ENCODE measurements at regions not wholly inside any gene's neighbourhood (a gene's known extent, or its start where the extent isn't known, plus 50 kb on each side); places are given as distances from the start of the nearest gene placed in this dataset.

GRCh38 chr10:64040781-64041180 lies 519.6 kb downstream of the REEP3 start:
- no peak for DNase-seq (ENCODE audit: low spot score)
- Histone ChIP-seq H3K27ac (replicated peaks; ENCODE audit: low read length) (no peak overlapping the region), H2AFZ (ENCODE audit: low read length) (no peak overlapping the region), H2AK5ac (ENCODE audit: low read depth, low read length) (no peak overlapping the region), H3K4ac (ENCODE audit: low read length) (no peak overlapping the region), H4K8ac (ENCODE audit: low read depth, low read length) (no peak overlapping the region), H3K23ac (ENCODE audit: low read depth, low read length, poor library complexity) (no peak overlapping the region), H2BK15ac (ENCODE audit: low read length) (no peak overlapping the region), H3K4me3 (ENCODE audit: low read length in 2 of 2) (no peak overlapping the region), H3K9me3 (replicated peaks in 1 of 2; ENCODE audit: control insufficient read depth in 2 of 2, insufficient read depth in 1 of 2, low read depth in 1 of 2, low read length in 2 of 2) (no peaks in the 10 kb centered on the region), H2BK120ac (ENCODE audit: low read depth, low read length) (no peak overlapping the region), H3K18ac (ENCODE audit: low read length) (no peak overlapping the region), H2BK12ac (ENCODE audit: low read length) (no peak overlapping the region), H3K36me3 (replicated peaks in 1 of 2; ENCODE audit: control insufficient read depth in 2 of 2, insufficient read depth in 2 of 2, low read length in 2 of 2) (no peaks in the 10 kb centered on the region), H2BK5ac (ENCODE audit: low read length) (no peak overlapping the region), H3K27me3 (ENCODE audit: control insufficient read depth in 3 of 3, insufficient read depth in 3 of 3, low read depth in 1 of 3, low read length in 3 of 3) (no peaks in the 10 kb centered on the region), H3K4me1 (ENCODE audit: control insufficient read depth in 2 of 2, insufficient read depth in 1 of 2, low read depth in 1 of 2, low read length in 2 of 2) (peaks cover 0 to 3% of the 10 kb centered on the region in 2 donors), H3K9ac (ENCODE audit: low read depth, low read length, poor library complexity) (no peak overlapping the region), H3K79me1 (ENCODE audit: low read depth, low read length) (no peaks in the 10 kb centered on the region), H4K91ac (ENCODE audit: low read depth, low read length, poor library complexity) (no peak overlapping the region), H3K4me2 (ENCODE audit: insufficient read depth, low read length, poor library complexity, severe bottlenecking) (no peak overlapping the region), H3K14ac (ENCODE audit: low read length) (no peak overlapping the region)
- WGBS, 2 donors (ENCODE audit: extremely low coverage in 2 of 2, insufficient read length in 2 of 2, insufficient replicate concordance in 1 of 2): no CpG with 5 or more reads among the region's 2 CpGs

GRCh38 chr10:64041185-64041988 lies 520.2 kb downstream of the REEP3 start:
- no peak overlapping the region for H4K8ac ChIP-seq (ENCODE audit: low read depth, low read length)
- no peaks in the 10 kb centered on the region for H3K27me3 ChIP-seq (ENCODE audit: control insufficient read depth in 3 of 3, insufficient read depth in 3 of 3, low read depth in 1 of 3, low read length in 3 of 3)
- H3K36me3 ChIP-seq (replicated peaks in 1 of 2; ENCODE audit: control insufficient read depth in 2 of 2, insufficient read depth in 2 of 2, low read length in 2 of 2): no peaks in the 10 kb centered on the region
- peak overlapping the region; percentile 67 for H3K14ac ChIP-seq (ENCODE audit: low read length)
- H3K4me1 ChIP-seq (ENCODE audit: control insufficient read depth in 2 of 2, insufficient read depth in 1 of 2, low read depth in 1 of 2, low read length in 2 of 2): peaks cover 0 to 3% of the 10 kb centered on the region in 2 donors
- no peaks in the 10 kb centered on the region for H3K79me1 ChIP-seq (ENCODE audit: low read depth, low read length)
- peak overlapping the region; percentile 91 for H2AK5ac ChIP-seq (ENCODE audit: low read depth, low read length)
- peak overlapping the region; percentile 79 for H3K18ac ChIP-seq (ENCODE audit: low read length)
- H2AFZ ChIP-seq (ENCODE audit: low read length): peak overlapping the region; percentile 15
- no peak overlapping the region for H3K4me2 ChIP-seq (ENCODE audit: insufficient read depth, low read length, poor library complexity, severe bottlenecking)
- no peaks in the 10 kb centered on the region for H3K9me3 ChIP-seq (replicated peaks in 1 of 2; ENCODE audit: control insufficient read depth in 2 of 2, insufficient read depth in 1 of 2, low read depth in 1 of 2, low read length in 2 of 2)
- no peak overlapping the region for H3K4ac ChIP-seq (ENCODE audit: low read length)
- H2BK120ac ChIP-seq (ENCODE audit: low read depth, low read length): no peak overlapping the region
- H3K9ac ChIP-seq (ENCODE audit: low read depth, low read length, poor library complexity): no peak overlapping the region
- no peak overlapping the region for H3K27ac ChIP-seq (replicated peaks; ENCODE audit: low read length)
- no peak overlapping the region for H4K91ac ChIP-seq (ENCODE audit: low read depth, low read length, poor library complexity)
- H3K23ac ChIP-seq (ENCODE audit: low read depth, low read length, poor library complexity): no peak overlapping the region
- no CpG with 5 or more reads among the region's 43 CpGs for WGBS, 2 donors (ENCODE audit: extremely low coverage in 2 of 2, insufficient read length in 2 of 2, insufficient replicate concordance in 1 of 2)
- peak overlapping the region; percentile 84 for H2BK5ac ChIP-seq (ENCODE audit: low read length)
- H2BK15ac ChIP-seq (ENCODE audit: low read length): no peak overlapping the region
- DNase-seq (ENCODE audit: low spot score): peak; percentile 58
- peak overlapping the region in 1 of 2 donors; percentile 40 for H3K4me3 ChIP-seq (ENCODE audit: low read length in 2 of 2)
- H2BK12ac ChIP-seq (ENCODE audit: low read length): peak overlapping the region; percentile 5

GRCh38 chr10:64041989-64042490 lies 520.8 kb downstream of the REEP3 start:
- no peak overlapping the region for H4K8ac ChIP-seq (ENCODE audit: low read depth, low read length)
- H3K4ac ChIP-seq (ENCODE audit: low read length): no peak overlapping the region
- H3K14ac ChIP-seq (ENCODE audit: low read length): peak overlapping the region; percentile 67
- H4K91ac ChIP-seq (ENCODE audit: low read depth, low read length, poor library complexity): no peak overlapping the region
- H3K9me3 ChIP-seq (replicated peaks in 1 of 2; ENCODE audit: control insufficient read depth in 2 of 2, insufficient read depth in 1 of 2, low read depth in 1 of 2, low read length in 2 of 2): no peaks in the 10 kb centered on the region
- peak overlapping the region; percentile 79 for H3K18ac ChIP-seq (ENCODE audit: low read length)
- H3K4me3 ChIP-seq (ENCODE audit: low read length in 2 of 2): no peak overlapping the region
- no peak overlapping the region for H2BK120ac ChIP-seq (ENCODE audit: low read depth, low read length)
- H3K4me1 ChIP-seq (ENCODE audit: control insufficient read depth in 2 of 2, insufficient read depth in 1 of 2, low read depth in 1 of 2, low read length in 2 of 2): no peaks in the 10 kb centered on the region
- H3K4me2 ChIP-seq (ENCODE audit: insufficient read depth, low read length, poor library complexity, severe bottlenecking): no peak overlapping the region
- no peaks in the 10 kb centered on the region for H3K79me1 ChIP-seq (ENCODE audit: low read depth, low read length)
- no CpG with 5 or more reads among the region's 19 CpGs for WGBS, 2 donors (ENCODE audit: extremely low coverage in 2 of 2, insufficient read length in 2 of 2, insufficient replicate concordance in 1 of 2)
- H3K27ac ChIP-seq (replicated peaks; ENCODE audit: low read length): no peak overlapping the region
- no peak overlapping the region for H3K9ac ChIP-seq (ENCODE audit: low read depth, low read length, poor library complexity)
- H2AFZ ChIP-seq (ENCODE audit: low read length): peak overlapping the region; percentile 7
- H3K23ac ChIP-seq (ENCODE audit: low read depth, low read length, poor library complexity): no peak overlapping the region
- DNase-seq (ENCODE audit: low spot score): no peak
- no peaks in the 10 kb centered on the region for H3K36me3 ChIP-seq (replicated peaks in 1 of 2; ENCODE audit: control insufficient read depth in 2 of 2, insufficient read depth in 2 of 2, low read length in 2 of 2)
- H2BK5ac ChIP-seq (ENCODE audit: low read length): peak overlapping the region; percentile 84
- H2BK15ac ChIP-seq (ENCODE audit: low read length): no peak overlapping the region
- H2BK12ac ChIP-seq (ENCODE audit: low read length): no peak overlapping the region
- H2AK5ac ChIP-seq (ENCODE audit: low read depth, low read length): peak overlapping the region; percentile 91
- no peaks in the 10 kb centered on the region for H3K27me3 ChIP-seq (ENCODE audit: control insufficient read depth in 3 of 3, insufficient read depth in 3 of 3, low read depth in 1 of 3, low read length in 3 of 3)

- WGBS, 2 donors (ENCODE audit: extremely low coverage in 2 of 2, insufficient read length in 2 of 2, insufficient replicate concordance in 1 of 2): no CpG with 5 or more reads among the region's 2 CpGs
- no peak overlapping the region for H4K91ac ChIP-seq (ENCODE audit: low read depth, low read length, poor library complexity)
- no peaks in the 10 kb centered on the region for H3K9me3 ChIP-seq (replicated peaks in 1 of 2; ENCODE audit: control insufficient read depth in 2 of 2, insufficient read depth in 1 of 2, low read depth in 1 of 2, low read length in 2 of 2)
- H2BK5ac ChIP-seq (ENCODE audit: low read length): no peak overlapping the region
- H3K79me1 ChIP-seq (ENCODE audit: low read depth, low read length): no peaks in the 10 kb centered on the region
- H2BK120ac ChIP-seq (ENCODE audit: low read depth, low read length): no peak overlapping the region
- no peak overlapping the region for H3K4me3 ChIP-seq (ENCODE audit: low read length in 2 of 2)
- H2AK5ac ChIP-seq (ENCODE audit: low read depth, low read length): no peak overlapping the region
- H2AFZ ChIP-seq (ENCODE audit: low read length): no peak overlapping the region
- H3K23ac ChIP-seq (ENCODE audit: low read depth, low read length, poor library complexity): no peak overlapping the region
- no peak overlapping the region for H3K4ac ChIP-seq (ENCODE audit: low read length)
- H2BK15ac ChIP-seq (ENCODE audit: low read length): no peak overlapping the region
- H2BK12ac ChIP-seq (ENCODE audit: low read length): no peak overlapping the region
- H3K36me3 ChIP-seq (replicated peaks in 1 of 2; ENCODE audit: control insufficient read depth in 2 of 2, insufficient read depth in 2 of 2, low read length in 2 of 2): no peaks in the 10 kb centered on the region
- no peak overlapping the region for H3K27ac ChIP-seq (replicated peaks; ENCODE audit: low read length)
- no peak for DNase-seq (ENCODE audit: low spot score)
- H3K4me1 ChIP-seq (ENCODE audit: control insufficient read depth in 2 of 2, insufficient read depth in 1 of 2, low read depth in 1 of 2, low read length in 2 of 2): no peaks in the 10 kb centered on the region
- H3K27me3 ChIP-seq (ENCODE audit: control insufficient read depth in 3 of 3, insufficient read depth in 3 of 3, low read depth in 1 of 3, low read length in 3 of 3): no peaks in the 10 kb centered on the region
- H3K14ac ChIP-seq (ENCODE audit: low read length): no peak overlapping the region
- H3K18ac ChIP-seq (ENCODE audit: low read length): no peak overlapping the region
- no peak overlapping the region for H3K9ac ChIP-seq (ENCODE audit: low read depth, low read length, poor library complexity)
- no peak overlapping the region for H4K8ac ChIP-seq (ENCODE audit: low read depth, low read length)
- no peak overlapping the region for H3K4me2 ChIP-seq (ENCODE audit: insufficient read depth, low read length, poor library complexity, severe bottlenecking)
Observed at GRCh38 chr10:64044098-64044497, 522.9 kb downstream of the REEP3 start.

All from neuronal stem cell (in vitro differentiated cells).